CD4-positive, alpha-beta T cell treated with Interleukin-15 for 4 hours (primary cell): ENCODE measurements at regions not wholly inside any gene's neighbourhood (a gene's known extent, or its start where the extent isn't known, plus 50 kb on each side); places are given as distances from the start of the nearest gene placed in this dataset.
"Not testable (repeated sequence)": the region's sequence is repeated elsewhere in the genome, so short reads cannot be mapped to it uniquely, and the experiment has no call there.

Experiments
- DNase-seq: peaks from one replicate; pipeline ENCODE4 v3.0.0-alpha.2; 2020; ENCODE audit warnings: low spot score

GRCh38 chr3:33956776-33957175 lies 158.3 kb downstream of the PDCD6IP start:
- no peak for DNase-seq

DNA sequence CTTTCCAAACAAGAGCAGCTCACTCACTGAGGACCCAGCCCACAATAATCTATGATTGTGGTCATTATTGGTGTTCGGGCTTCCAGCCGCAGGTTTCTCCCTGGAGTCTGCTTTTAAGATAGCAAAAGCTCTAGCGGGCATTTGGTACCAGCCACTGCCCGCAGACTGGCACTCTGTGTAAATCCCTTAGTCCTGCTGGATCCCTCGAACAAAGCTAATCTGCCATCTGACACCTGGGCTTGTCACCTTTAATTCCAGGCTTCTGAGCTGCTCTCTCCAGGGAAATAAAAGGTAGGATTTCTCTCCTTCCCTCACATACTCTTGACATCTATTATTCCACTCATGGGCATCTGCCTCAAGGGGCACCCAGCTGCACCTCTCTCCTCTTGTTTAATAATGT lies 158.7 kb downstream of the PDCD6IP start:
- no peak for DNase-seq

DNA sequence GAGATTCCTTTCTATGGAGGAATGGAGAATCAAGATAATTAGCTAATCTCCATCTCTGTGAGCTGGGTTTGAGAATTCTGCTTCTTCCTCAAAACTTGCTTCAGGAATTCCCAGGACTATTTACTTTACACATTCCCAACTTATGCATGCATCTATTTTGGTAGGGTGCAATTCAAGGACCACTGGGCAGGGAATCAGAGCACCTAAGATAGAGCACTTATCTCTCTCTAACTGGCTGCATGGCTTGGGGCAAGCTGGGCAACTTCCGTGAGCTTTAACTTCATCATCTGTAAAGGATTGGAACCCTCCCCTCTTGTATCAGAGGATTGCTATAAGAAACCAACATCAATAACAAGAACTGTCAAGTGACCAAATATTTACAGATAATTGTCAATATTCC lies 160.2 kb downstream of the PDCD6IP start:
- no peak for DNase-seq

- no peak for DNase-seq
Measured at GRCh38 chr3:33962396-33962795, 164.0 kb downstream of the PDCD6IP start.

GRCh38 chr3:33970180-33970579 lies 171.8 kb downstream of the PDCD6IP start:
- not testable (repeated sequence) for DNase-seq

DNA sequence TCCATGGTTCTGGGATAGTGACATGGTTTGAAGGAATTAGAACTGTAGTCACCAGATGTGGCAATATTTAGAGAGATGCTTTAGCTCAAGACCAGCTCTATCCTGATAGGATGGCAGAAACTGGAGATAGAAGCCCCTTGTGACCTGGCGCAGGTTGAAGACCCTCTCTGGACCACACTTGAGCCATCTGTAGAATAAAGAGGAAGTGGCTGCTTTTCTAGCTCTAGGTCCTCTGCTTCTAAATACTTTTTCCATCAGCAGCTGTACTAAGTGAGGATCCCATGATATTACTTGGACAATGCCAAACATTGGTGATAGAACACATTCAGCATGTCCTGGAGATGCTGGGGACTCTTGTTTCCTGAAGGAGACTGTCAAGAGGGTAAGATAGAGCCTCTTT lies 172.6 kb downstream of the PDCD6IP start:
- DNase-seq, result no peak

- no peak for DNase-seq
Measured at GRCh38 chr3:33975463-33975862, 177.0 kb downstream of the PDCD6IP start.

- no peak for DNase-seq
Measured at GRCh38 chr3:33977227-33977626, 178.8 kb downstream of the PDCD6IP start.

- DNase-seq, result no peak
Measured at GRCh38 chr3:33980252-33980651, 181.8 kb downstream of the PDCD6IP start.

DNA sequence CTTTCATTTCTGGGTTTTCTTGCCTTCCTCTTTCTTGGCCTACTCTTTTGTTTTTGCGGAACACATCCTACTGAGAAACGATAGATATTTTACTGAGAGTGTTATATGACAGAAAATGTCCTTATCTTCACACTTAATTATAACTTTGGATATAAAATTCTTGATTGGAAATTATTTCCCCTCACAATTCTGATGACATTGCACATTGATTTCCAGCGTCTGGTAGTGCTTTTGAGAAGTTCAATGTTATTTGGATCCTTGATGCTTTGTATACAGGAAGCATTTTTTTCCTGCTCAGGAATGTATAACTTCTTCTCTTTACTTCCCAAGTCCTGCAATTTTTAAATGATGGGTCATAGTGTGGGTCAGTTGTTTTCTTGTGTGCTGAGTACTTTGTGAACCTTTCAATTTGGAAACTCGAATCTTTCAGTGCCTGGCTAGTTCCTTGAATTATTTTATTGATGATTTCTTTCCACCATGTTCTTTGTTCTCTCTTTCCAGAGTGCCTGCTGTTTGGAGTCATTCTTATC lies 183.9 kb downstream of the PDCD6IP start:
- no peak for DNase-seq

DNA sequence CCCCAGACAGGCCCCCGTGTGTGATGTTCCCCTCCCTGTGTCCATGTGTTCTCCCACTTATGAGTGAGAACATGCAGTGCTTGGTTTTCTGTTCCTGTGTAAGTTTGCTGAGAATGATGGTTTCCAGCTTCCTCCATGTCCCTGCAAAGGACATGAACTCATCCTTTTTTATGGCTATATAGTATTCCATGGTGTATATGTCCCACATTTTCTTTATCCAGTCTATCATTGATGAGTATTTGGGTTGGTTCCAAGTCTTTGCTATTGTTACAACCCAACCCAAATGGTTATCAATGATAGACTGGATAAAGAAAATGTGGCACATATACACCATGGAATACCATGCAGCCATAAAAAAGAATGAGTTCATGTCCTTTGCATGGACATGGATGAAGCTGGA lies 184.5 kb downstream of the PDCD6IP start:
- not testable (repeated sequence) for DNase-seq

- no peak for DNase-seq
Measured at GRCh38 chr3:33989229-33989628, 190.8 kb downstream of the PDCD6IP start.

GRCh38 chr3:33991673-33992072 lies 193.2 kb downstream of the PDCD6IP start:
- no peak for DNase-seq

- no peak for DNase-seq
Measured at GRCh38 chr3:33993631-33994030, 195.2 kb downstream of the PDCD6IP start.

DNA sequence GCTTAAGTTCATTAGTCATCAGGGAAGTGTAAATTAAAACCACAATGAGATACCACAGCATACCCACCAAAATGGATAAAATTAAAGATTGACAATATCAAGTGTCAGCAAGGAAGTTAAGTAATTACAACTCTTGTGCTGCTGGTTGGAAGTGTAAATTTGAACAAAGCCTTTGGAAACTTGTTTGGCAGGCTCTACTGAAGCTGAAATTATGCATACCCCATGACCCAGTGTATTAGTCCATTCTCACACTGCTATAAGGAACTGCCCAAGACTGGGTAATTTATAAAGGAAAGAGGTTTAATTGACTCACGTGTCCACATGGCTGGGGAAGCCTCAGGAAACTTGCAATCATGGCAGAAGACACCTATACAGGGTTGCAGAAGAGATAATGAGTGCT lies 196.1 kb downstream of the PDCD6IP start:
- no peak for DNase-seq

- DNase-seq, result no peak
Measured at GRCh38 chr3:34000301-34000700, 201.9 kb downstream of the PDCD6IP start.

- no peak for DNase-seq
Measured at GRCh38 chr3:34001022-34001421, 202.6 kb downstream of the PDCD6IP start.

DNA sequence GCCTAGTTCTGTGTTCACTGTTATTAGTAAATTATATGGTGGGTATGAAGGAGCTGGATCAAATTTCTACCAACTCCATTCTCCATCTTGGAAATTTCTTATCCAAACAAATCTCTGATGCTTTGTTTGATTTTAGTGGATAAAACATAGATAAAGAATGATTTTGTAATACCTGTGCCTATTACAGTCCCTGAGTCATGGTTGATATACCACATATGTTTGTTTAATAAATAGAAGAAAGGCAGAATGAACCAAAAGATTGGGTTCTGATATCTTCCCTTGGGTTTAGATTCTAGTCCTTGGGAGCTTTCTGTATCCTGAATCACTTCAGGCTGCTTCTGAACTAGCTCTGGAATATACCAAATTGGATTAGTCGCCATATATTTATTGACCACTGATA lies 203.6 kb downstream of the PDCD6IP start:
- DNase-seq, result no peak

GRCh38 chr3:34002569-34003100 lies 204.2 kb downstream of the PDCD6IP start:
- DNase-seq, result no peak

- DNase-seq, result no peak
Measured at GRCh38 chr3:34005886-34006285, 207.5 kb downstream of the PDCD6IP start.

DNA sequence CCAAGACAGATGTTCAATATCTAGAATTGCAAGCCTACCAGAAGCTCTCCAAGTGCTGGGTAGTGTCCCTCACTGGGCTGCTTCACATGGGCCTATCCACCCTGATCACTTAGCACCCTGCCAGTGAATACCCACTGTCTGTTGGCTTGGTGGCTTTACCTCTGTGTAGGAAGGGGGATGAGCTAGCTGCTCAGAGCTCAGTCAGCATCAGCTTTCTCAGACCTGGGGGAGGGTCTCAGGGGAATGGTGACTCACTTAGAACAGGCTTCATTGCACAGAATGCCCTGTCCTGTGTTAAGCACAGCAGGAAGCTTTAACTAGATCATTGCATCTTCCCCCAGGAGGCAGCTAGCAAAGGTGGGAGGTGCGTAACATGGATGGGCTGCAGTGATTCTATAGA lies 209.8 kb downstream of the PDCD6IP start:
- no peak for DNase-seq

- DNase-seq, result no peak
Measured at GRCh38 chr3:34008836-34009809, 210.7 kb downstream of the PDCD6IP start.
